RKO (cell line): ENCODE measurements at regions not wholly inside any gene's neighbourhood (a gene's known extent, or its start where the extent isn't known, plus 50 kb on each side); places are given as distances from the start of the nearest gene placed in this dataset.

Experiments
- DNase-seq: peaks from one replicate; pipeline ENCODE4 v3.0.0-alpha.2; 2016; ENCODE audit warnings: low spot score

DNA sequence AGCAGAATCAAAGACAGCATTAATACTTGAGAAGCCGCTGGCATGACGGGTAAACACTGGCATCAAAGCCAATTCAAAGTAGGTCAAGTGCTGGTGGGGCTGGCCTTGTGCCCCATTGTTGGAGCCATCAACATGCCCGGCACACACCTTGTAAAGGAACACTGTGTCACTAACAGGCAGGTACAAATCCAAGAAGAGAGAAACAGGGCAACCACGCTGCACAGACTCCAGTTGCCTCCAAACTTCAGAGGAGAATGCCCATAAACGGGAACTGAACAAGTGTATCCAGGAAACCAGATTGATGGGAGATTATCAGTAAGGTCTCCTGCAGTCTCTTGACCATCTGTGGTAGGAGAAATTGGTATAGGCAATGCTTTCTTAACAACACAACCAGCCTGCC is 127.0 kb upstream of the STXBP5 start:
- no peak for DNase-seq

DNA sequence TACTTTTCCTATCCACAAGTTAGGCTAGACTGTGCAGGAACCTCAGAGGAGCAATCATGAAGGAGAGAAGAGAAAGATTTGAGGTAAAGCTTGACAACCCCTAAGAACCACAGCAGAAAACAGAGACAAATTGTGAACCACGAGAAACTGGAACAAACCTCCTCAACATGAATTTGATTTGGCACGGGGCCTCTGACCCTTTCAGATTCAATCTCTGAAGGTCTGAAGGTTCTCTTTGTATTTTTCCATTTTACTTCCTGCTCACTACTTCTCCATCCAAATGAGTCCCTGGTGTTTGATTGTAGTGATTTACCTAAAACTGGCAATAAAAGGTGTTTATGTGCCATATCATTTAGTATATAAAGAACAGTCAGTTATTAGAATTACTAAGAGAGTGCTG is 126.1 kb upstream of the STXBP5 start:
- DNase-seq: no peak

DNA sequence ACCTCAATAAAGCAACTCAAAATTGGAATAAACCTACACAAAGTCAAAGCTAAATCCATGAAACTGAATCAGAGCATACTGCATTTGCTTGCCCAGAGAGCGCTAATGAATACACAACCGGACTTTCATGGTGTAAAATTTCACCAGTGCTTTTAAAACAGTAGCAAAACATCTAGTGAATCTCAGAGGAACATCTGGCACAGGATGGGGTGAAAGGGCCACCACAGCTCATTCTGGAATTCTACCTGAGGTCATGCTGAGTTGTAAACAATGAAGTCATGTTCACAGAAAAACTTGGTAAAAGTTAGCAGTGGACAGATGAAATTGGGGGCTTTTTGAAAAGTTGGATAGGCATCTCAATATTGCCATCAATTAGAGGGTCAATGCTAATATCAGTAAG is 125.6 kb upstream of the STXBP5 start:
- DNase-seq: no peak

DNA sequence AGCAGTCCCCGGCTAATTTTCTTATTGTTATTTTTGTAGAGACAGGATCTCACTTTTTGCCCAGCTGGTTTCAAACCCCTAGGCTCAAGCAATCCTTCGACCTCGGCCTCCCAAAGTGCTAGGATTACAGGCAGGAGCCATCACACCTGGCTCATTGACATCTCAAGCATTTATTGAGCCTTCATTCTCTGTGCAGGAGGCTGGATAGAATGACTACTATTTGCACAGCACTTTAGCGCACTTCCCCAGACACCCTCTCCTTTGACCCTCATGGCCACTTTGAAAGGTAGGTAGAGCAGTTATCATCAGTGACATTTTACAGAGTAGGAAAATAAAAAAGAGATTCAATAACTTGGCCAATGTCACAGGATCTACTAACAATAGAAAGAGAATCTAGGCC is 124.0 kb upstream of the STXBP5 start:
- DNase-seq: no peak

DNA sequence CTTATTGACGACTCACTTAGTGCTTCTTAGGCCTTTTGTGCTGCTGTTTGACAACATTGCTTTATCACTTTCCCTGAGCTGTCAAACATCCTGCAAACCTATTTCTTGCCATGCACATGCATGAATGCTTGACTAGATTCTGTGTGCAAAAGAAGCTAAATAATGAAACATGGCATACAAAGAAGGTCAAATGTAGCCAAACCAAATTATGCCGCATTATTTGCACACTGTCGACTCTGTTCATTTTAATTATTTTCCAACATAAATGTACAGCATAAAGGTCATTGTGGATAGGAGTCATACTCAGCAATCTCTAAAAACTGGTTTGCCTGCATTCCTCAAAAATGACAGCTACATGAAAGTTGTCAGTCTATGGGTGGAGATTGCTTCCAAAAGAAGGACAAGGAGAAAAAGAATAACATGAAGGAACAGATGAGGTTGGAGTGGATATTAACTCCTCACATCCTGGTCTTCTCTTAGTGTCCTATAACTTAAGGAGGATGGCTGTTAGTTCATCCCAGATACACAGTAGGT is 123.1 kb upstream of the STXBP5 start:
- no peak for DNase-seq

DNA sequence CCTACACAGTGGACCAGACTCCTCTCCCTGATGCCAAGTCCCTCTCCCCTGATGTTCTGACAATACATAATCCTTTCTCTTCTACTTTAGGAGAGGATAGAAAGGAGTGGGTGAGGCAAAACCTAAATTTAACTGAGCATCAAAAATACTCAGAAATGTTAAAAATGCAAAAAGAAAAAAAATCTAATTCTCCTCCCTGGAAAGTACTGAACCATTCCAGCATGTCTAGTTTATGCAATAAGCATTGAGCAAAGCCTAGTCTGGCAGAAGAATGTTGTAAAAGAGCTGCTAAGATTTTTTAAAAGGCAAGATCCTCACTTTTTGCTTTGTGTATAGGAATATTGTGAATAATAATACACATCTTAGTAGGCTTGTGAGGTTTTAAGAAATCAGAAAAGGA is 116.6 kb upstream of the STXBP5 start:
- no peak for DNase-seq

DNA sequence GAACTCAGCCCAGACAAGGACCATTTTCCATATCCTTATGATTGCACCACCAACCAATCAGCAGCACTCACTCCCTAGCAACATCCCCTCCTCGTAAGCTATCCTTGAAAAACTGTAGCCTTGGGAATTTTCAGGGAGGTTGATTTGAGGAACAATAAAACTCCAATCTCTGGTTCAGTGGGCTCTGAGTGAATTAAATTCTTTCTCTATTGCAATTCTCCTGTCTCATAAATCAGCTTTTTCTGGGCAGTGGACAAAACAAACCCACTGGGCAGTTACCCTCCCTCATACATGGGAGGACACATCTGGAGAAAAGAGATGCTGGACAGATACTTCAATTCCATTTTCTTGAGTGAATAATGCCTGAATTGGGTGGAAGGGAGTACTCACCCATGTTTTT is 115.4 kb upstream of the STXBP5 start:
- DNase-seq: no peak

DNA sequence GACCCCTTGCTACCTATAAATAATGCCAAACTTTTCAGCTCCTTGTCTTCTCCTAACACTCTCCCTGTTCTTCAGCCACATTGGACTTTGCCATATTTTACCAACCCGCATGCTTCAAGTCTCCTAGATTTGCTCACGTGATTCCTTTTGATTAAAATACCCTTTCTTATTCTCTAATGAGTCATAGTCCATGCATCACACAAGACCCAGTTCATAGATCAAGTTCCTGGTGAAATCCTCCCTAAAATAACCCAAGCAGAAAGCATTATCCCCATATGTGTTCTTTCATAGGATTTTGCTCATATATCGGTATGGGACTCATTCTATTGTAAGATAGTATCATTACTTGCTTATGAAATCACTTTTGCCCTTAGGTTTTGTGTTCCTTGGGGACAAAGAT is 108.9 kb upstream of the STXBP5 start:
- no peak for DNase-seq

DNA sequence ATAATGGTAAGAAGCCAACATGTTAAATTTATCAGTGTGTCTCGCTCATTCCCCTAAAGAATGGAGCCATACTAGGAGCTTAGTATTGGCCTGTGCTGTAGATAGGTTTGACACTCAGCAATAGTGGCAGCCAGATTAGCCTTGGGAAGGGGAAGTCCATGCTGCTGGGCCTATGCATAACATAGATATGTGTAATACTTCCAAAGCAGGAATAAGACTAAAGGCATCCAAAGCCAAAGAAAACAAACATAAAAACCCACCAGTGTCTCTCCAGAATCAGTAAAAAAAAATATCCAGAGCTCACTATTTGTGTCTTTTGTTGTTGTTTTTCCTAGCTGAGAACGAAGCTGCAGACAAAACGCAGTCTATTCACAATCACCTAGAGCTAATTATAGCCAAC is 104.2 kb upstream of the STXBP5 start:
- no peak for DNase-seq

DNA sequence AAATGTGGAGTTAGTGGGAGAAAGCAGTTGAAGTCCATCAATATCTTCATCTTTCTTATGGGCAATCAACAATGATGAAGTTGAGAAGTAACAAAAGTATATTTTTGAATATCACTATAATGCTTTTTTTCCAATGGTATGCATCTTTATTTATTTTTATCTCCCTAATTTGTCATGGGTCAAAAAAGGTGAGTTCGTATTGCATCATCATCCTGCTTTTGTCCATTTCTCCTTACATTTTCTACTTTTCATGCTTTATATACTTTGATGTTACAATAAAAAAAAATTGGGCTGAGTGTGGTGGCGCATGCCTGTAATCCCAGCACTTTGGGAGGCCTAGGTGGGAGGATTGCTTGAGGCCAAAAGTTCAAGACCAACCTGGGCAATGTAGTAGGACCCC is 101.2 kb upstream of the STXBP5 start:
- DNase-seq: no peak

DNA sequence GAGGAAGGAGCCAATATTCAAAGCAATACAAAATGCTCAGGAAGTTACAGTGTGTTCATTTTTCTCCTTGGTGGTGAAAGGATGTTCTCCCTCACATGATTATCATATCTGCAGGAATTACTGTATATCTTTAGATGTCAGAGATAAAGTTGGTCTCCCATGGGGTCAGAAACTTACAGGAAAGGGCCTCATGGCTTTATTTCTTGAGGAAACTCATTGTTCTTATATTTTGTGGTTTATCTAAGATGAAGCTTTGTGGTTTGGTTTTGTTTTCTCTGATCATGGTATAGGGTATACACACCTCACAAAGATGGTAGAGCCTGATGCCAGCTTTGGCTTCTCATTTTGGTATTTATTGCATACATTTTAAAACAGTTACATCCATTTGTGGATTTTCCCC is 100.5 kb upstream of the STXBP5 start:
- no peak for DNase-seq

DNA sequence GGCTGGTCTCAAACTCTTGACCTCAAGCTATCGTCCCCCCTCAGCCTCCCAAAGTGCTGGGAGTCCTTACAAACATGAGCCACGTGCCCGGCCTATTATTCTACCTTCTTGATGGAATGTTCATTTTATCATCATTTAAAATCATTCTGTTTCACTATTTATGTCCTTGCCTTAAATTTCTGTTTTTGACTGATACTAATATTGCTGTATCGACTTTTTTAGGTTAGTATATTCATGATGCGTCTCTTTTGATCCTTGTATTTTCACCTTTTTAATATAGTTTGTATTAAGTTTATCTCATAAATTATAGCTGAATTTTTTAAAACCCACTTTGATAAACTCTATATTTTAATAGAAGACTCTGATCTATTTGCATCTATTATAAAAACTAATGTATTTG is 98.4 kb upstream of the STXBP5 start:
- no peak for DNase-seq

DNA sequence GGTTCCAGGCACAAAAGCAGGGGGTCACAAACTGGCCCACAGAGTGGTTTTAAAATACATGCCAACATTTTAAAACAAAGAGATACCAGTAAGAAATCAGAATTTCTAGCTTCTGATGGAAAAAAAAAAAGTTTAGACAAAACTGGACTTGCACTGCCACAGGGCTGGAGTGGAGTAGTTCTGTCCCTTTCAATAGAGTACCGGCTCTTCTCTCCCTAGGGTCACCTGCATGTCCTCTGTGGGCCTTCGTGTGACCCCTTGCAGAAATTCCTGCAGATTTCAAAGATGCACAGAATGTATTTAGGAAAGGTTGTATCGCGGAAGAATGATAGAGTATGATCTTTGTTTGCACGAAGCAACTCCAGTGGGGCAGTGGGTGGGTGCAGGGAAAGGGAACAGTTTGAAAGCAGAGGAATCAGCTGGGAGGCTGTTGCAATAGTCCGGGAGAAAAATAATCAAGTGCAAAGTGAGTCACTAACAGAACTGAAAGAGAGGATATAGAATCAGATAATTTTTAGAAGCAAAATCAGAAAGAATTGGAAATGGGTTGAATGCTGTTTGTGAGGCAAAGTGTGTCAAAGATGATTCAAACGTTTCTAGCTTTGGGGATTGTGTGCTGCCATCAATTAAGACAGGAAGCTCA is 97.3 kb upstream of the STXBP5 start:
- no peak for DNase-seq

DNA sequence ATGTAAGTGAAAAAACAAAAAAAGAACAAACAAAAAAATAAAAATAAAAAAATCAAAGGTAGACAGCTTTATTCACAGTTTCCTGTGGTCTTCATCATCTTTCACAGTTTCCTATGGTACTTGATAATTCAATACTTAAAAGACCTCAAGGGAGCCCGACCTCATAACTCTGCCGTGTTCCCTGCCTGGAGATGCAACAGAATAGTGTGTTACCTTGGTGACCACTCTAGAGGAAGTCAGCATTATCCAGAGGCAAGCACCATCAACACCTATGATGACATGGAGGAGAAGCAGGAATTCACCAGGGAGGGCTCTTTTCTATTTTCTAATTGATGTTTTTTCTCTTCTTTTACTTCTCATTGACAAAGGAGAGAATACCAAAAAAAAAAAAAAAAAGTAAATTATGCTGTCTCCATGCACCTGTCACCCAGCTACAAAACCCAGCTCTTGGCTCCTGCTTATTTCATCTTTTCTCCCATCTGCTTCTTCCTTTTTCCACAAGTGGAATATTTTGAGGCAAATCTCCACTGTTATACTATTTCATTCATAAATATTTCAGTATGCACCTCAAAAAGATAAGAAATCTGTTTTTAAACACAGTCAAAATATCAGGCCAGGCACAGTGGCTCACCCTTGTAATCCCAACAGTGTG is 95.8 kb upstream of the STXBP5 start:
- DNase-seq: no peak

DNA sequence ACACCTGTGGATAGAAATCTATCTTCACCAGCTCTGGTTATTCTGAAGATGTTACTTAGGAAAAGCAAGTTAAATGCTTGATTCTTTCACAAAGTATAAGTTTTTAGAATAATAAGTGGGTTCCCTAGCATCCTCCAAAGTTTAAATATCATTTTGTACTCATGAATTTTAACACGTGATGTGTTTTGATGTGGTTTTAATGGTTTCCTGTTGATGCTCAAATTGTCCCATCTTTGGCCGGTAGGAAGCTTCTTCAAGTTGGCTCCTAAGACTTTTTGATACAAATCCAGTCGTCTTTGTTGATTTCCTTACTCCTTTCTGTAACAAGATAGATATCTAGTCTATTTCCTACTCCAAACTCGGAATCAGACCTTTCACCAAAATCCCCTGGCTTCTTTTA is 94.5 kb upstream of the STXBP5 start:
- DNase-seq: no peak

DNA sequence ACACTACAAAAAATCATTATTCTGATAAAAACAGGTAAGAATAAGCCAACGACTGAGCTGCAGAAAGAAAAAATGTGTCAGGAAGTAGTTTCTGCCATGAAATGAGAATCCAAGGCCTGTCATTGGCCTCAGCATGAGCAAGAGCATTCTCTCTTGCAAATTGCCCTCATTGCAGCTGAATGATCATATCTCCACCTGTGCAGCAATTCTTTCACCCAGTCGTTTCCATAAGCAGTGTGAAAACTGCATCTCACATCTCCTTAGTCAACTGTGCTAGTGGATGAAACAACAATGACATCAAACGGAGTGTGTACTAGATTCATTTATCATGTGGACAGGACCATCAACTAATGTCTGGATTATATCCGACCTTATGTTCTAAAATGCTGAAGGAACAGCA is 88.2 kb upstream of the STXBP5 start:
- no peak for DNase-seq

DNA sequence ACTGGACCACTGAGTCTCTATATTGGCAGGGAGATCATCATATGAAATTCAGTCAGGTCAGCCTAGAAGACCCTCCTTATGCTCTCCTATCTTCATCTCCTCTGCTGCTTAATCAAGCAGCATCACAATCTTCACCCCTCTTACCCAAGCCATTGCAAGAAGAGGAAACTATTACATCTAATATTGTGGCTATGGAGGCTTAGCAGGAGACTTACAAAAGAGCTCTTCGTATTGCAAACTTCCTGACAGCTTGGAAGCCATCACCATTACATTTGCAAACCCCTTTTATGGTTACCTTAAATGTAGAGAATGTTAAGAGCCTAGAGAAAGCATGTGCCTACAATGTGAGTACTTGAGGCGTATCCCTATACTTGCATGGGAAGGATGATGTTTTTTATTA is 87.2 kb upstream of the STXBP5 start:
- no peak for DNase-seq

DNA sequence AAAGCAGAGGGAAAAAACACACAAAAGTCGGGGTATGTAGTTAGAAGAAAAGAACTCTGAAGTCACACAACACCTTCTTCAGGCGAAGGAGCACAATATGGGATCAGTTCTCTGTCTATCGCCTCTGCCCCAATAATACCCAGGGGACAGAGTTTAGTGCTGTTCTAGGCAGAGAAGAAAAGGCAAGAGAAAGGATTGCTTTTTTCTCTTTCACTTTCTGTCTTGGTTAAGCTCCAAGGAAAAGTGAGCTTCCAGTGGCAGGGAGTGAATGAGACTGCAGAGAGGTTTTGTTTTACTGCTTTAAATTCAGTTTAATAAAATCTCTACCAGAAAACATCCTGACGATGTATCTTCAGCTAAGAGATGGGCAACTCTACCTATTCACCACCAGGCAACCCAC is 86.6 kb upstream of the STXBP5 start:
- no peak for DNase-seq

DNA sequence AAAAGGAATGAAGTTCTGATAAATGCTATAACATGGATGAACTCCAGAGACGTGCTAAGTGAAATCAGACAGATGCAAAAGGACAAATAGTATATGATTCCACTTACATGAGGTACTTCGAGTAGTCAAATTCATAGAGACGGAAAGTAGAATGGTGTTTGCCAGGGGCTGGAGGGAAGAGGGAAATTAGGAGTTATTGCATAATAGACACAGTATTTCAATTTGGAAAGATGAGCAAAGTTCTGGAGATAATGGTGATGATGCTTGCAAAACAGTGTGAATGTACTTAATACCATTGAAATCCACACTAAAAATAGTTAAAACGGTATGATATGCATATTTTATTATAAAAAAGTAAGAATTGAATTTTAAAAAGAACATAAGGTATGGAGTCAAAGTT is 84.9 kb upstream of the STXBP5 start:
- no peak for DNase-seq

DNA sequence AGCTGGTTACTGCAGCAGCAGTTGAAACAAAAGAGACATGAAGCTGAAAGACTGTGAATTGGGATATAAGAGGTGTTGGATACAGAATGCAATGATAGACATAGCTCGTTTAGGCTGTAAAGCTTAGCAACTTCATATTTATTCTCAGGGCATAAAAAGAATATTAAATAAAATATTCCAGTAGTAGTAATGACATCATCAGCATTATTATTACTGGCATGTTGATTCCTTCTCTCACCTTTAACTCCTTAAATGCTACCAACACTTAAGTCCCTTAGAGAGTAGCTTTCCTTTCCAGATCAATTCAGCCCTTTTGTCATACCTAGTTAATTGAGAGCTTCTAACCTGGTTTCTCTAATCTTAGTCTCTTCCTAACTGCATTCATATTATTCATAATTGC is 81.4 kb upstream of the STXBP5 start:
- DNase-seq: no peak

DNA sequence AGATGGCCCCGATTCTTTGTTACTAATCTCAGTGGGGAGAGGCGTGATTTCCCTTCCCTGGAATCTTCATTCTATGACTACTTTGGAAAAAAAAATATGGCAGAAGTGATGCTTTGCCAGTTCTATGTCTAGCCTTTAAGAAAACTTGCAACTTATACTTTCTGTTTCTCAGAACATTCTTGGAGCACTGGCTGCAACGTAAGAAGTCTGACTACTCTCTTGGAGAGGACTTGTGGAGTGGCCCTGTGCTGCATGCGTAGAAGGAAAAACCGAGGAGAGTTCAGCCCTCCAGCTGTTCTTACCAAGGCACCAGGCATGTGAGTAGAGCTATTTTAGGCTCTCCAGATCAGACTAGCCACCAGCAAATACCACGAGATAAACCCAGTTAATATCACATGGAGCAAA is 77.6 kb upstream of the STXBP5 start:
- no peak for DNase-seq

DNA sequence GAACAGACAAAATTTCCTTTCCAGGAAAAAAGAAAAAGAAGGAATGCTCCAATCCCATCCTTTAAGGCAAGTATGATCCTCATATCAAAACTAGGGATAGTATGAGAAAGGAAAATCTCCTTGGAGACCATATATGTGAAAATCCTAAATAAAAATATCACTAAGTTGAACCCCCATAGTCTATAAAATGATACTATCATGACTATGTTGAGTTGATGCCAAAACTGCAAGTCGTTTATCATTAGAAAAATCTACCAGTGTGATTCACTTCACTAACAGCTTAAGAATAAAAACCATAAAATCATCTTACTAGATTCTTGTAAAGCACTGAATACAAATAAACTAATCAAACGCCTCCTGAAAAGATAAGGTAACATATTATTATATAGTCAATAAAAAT is 76.6 kb upstream of the STXBP5 start:
- no peak for DNase-seq

DNA sequence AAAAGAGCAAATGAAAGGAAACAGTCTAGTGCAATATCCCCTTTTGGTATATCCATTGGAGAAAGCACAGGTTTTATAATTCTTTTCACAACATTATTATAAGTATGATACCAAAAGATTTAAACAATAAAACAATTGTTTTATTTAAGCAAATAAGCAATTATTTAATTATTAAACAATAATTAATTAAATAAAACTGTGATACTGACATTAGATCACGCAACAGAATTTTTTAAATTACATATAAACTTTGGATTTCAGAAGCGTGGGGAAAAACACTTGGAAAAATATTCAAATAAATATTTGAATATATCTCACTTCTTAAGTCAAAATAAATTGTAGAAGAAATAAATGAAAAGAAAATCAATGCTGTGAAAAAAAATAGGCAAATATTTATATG is 76.2 kb upstream of the STXBP5 start:
- DNase-seq: no peak

DNA sequence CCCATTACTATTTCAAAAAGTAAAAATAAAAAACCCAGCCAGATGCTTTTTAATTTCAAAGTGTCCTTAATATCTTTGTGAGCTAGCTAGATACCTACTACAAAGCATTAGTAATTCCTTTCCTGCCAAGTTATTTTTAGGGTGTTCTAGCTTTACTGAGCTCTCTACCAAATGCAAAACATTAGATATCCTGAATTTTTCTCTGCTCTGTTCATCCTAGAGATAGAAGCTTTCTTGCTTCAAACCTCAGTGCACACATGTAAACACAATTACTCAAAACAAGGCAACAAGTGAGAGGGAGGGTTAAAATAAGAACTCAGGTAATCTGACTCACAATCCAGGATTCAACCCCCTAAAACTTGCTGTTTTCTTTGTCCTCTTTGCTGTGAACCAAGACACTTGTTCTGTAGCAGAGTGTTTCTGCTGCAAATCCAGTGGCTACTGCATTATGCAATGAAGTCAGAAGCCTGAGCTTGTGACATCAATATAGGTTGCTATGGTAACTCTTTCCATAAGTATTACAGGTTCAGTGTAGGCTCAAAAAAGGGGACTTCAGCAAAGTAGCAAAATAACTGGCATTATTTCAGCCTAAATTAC is 72.6 kb upstream of the STXBP5 start:
- no peak for DNase-seq
